HAP-1 (cell line): ENCODE measurements at regions not wholly inside any gene's neighbourhood (a gene's known extent, or its start where the extent isn't known, plus 50 kb on each side); places are given as distances from the start of the nearest gene placed in this dataset.

ENCODE experiments used
- DNase-seq, 2 experiments: peaks; one replicate each; pipeline ENCODE4 v3.0.0-alpha.2; 2016 to 2020; ENCODE audit warnings: low spot score in 2 of 2
- H3K27me3 ChIP-seq: fragments of 250-450 bp; sonication (Bioruptor Pico); 2 replicates; pipeline ENCODE4 v1.5.1; 2020; ENCODE audit warnings: low read depth, mild to moderate bottlenecking, moderate library complexity
- H3K36me3 ChIP-seq: fragments of 250-450 bp; sonication (Bioruptor Pico); replicated peaks from 2 replicates; pipeline ENCODE4 v1.5.1; 2020; ENCODE audit warnings: mild to moderate bottlenecking
- H3K4me1 ChIP-seq: fragments of 250-450 bp; sonication (Bioruptor Pico); 2 replicates; pipeline ENCODE4 v1.5.1; 2020; ENCODE audit warnings: mild to moderate bottlenecking
- H3K4me3 ChIP-seq: fragments of 250-450 bp; sonication (Bioruptor Pico); 2 replicates; pipeline ENCODE4 v1.5.1; 2020; ENCODE audit warnings: mild to moderate bottlenecking, moderate library complexity
- H3K9me3 ChIP-seq: fragments of 250-450 bp; sonication (Bioruptor Pico); 2 replicates; pipeline ENCODE4 v1.5.1; 2020; ENCODE audit warnings: mild to moderate bottlenecking, moderate library complexity
- in situ Hi-C: fragments of 300-500 bp; cut with MboI; formaldehyde crosslinking; loops from 3 replicates; pipeline ENCODE4 v1.14.3; 2020; ENCODE audit warnings: low sequenced_read_pairs, inconsistent platforms, mixed read lengths

GRCh38 chr13:50257646-50258045 lies 242.4 kb downstream of the KCNRG start:
- Histone ChIP-seq H3K4me3 (no peak overlapping the region), H3K36me3 (no peaks in the 10 kb centered on the region), H3K27me3 (no peaks in the 10 kb centered on the region), H3K9me3 (no peaks in the 10 kb centered on the region), H3K4me1 (peaks cover 7% of the 10 kb centered on the region)
- no peak for DNase-seq
- in situ Hi-C loops = no loop called here

- H3K4me1 ChIP-seq = peaks cover 7% of the 10 kb centered on the region
- DNase-seq = no peak
- no peaks in the 10 kb centered on the region for H3K9me3 ChIP-seq
- no peak overlapping the region for H3K4me3 ChIP-seq
- in situ Hi-C loops = no loop called here
- H3K36me3 ChIP-seq = no peaks in the 10 kb centered on the region
- no peaks in the 10 kb centered on the region for H3K27me3 ChIP-seq
Observed at GRCh38 chr13:50261130-50261901, 246.1 kb downstream of the KCNRG start.

- Histone ChIP-seq H3K4me1 (no peaks in the 10 kb centered on the region), H3K27me3 (no peaks in the 10 kb centered on the region), H3K4me3 (no peak overlapping the region), H3K36me3 (no peaks in the 10 kb centered on the region), H3K9me3 (no peaks in the 10 kb centered on the region)
- no peak for DNase-seq
- in situ Hi-C loops = no loop called here
Observed at GRCh38 chr13:50267066-50267465, 251.8 kb downstream of the KCNRG start.

- no peak overlapping the region for H3K4me3 ChIP-seq
- H3K36me3 ChIP-seq = no peaks in the 10 kb centered on the region
- H3K9me3 ChIP-seq = no peaks in the 10 kb centered on the region
- H3K27me3 ChIP-seq = no peaks in the 10 kb centered on the region
- no peak for DNase-seq
- in situ Hi-C loops = no loop called here
- H3K4me1 ChIP-seq = no peaks in the 10 kb centered on the region
Observed at GRCh38 chr13:50267917-50268316, 252.7 kb downstream of the KCNRG start.

GRCh38 chr13:50268500-50268899 lies 253.3 kb downstream of the KCNRG start:
- in situ Hi-C loops = no loop called here

GRCh38 chr13:50274181-50274580 lies 258.9 kb downstream of the KCNRG start:
- Histone ChIP-seq H3K4me3 (no peak overlapping the region), H3K27me3 (no peaks in the 10 kb centered on the region), H3K9me3 (no peaks in the 10 kb centered on the region), H3K4me1 (no peaks in the 10 kb centered on the region), H3K36me3 (no peaks in the 10 kb centered on the region)
- no peak for DNase-seq
- in situ Hi-C loops = no loop called here

More at GRCh38 chr13:50268500-50268899, 253.3 kb downstream of the KCNRG start:
- H3K9me3 ChIP-seq = no peaks in the 10 kb centered on the region
- DNase-seq = no peak
- H3K4me3 ChIP-seq = no peak overlapping the region
- H3K27me3 ChIP-seq = no peaks in the 10 kb centered on the region
- H3K4me1 ChIP-seq = no peaks in the 10 kb centered on the region
- no peaks in the 10 kb centered on the region for H3K36me3 ChIP-seq

GRCh38 chr13:50275392-50276063 lies 260.3 kb downstream of the KCNRG start:
- Histone ChIP-seq H3K4me1 (no peaks in the 10 kb centered on the region), H3K9me3 (no peaks in the 10 kb centered on the region), H3K27me3 (no peaks in the 10 kb centered on the region), H3K36me3 (no peaks in the 10 kb centered on the region), H3K4me3 (no peak overlapping the region)
- DNase-seq = no peak
- in situ Hi-C loops = no loop called here

- no peak for DNase-seq
- Histone ChIP-seq H3K9me3 (no peaks in the 10 kb centered on the region), H3K36me3 (no peaks in the 10 kb centered on the region), H3K27me3 (no peaks in the 10 kb centered on the region), H3K4me1 (no peaks in the 10 kb centered on the region), H3K4me3 (no peak overlapping the region)
- in situ Hi-C loops = no loop called here
Observed at GRCh38 chr13:50276550-50276949, 261.3 kb downstream of the KCNRG start.

GRCh38 chr13:50277127-50277526 lies 261.9 kb downstream of the KCNRG start:
- DNase-seq = no peak
- no peak overlapping the region for H3K4me3 ChIP-seq

GRCh38 chr13:50277906-50278305 lies 262.7 kb downstream of the KCNRG start:
- Histone ChIP-seq H3K27me3 (no peaks in the 10 kb centered on the region), H3K36me3 (no peaks in the 10 kb centered on the region), H3K9me3 (no peaks in the 10 kb centered on the region), H3K4me1 (no peaks in the 10 kb centered on the region), H3K4me3 (no peak overlapping the region)
- DNase-seq = no peak
- in situ Hi-C loops = no loop called here

More at GRCh38 chr13:50277127-50277526, 261.9 kb downstream of the KCNRG start:
- in situ Hi-C loops = no loop called here
- H3K9me3 ChIP-seq = no peaks in the 10 kb centered on the region
- no peaks in the 10 kb centered on the region for H3K27me3 ChIP-seq
- H3K4me1 ChIP-seq = no peaks in the 10 kb centered on the region
- H3K36me3 ChIP-seq = no peaks in the 10 kb centered on the region

GRCh38 chr13:50280441-50280937 lies 265.2 kb downstream of the KCNRG start:
- Histone ChIP-seq H3K27me3 (no peaks in the 10 kb centered on the region), H3K9me3 (no peaks in the 10 kb centered on the region), H3K4me3 (no peak overlapping the region), H3K36me3 (no peaks in the 10 kb centered on the region), H3K4me1 (no peaks in the 10 kb centered on the region)
- in situ Hi-C loops = no loop called here
- DNase-seq = no peak

- no peaks in the 10 kb centered on the region for H3K36me3 ChIP-seq
- H3K9me3 ChIP-seq = no peaks in the 10 kb centered on the region
- H3K4me1 ChIP-seq = no peaks in the 10 kb centered on the region
- DNase-seq = no peak
- H3K4me3 ChIP-seq = no peak overlapping the region
- no peaks in the 10 kb centered on the region for H3K27me3 ChIP-seq
- in situ Hi-C loops = no loop called here
Observed at GRCh38 chr13:50282016-50282415, 266.8 kb downstream of the KCNRG start.

GRCh38 chr13:50283017-50283416 lies 267.8 kb downstream of the KCNRG start:
- in situ Hi-C loops = no loop called here
- H3K4me1 ChIP-seq = no peaks in the 10 kb centered on the region
- no peaks in the 10 kb centered on the region for H3K36me3 ChIP-seq
- H3K4me3 ChIP-seq = no peak overlapping the region
- H3K27me3 ChIP-seq = no peaks in the 10 kb centered on the region
- DNase-seq = no peak
- no peaks in the 10 kb centered on the region for H3K9me3 ChIP-seq

GRCh38 chr13:50284540-50284939 lies 269.3 kb downstream of the KCNRG start:
- Histone ChIP-seq H3K9me3 (no peaks in the 10 kb centered on the region), H3K36me3 (no peaks in the 10 kb centered on the region), H3K4me3 (no peak overlapping the region), H3K27me3 (no peaks in the 10 kb centered on the region), H3K4me1 (no peaks in the 10 kb centered on the region)
- in situ Hi-C loops = no loop called here
- DNase-seq = no peak
